H1 (cell line): ENCODE measurements at regions not wholly inside any gene's neighbourhood (a gene's known extent, or its start where the extent isn't known, plus 50 kb on each side); places are given as distances from the start of the nearest gene placed in this dataset.

Source experiments
- CBX8 ChIP-seq: fragments of 300-800, 300-1000 bp; sonication (generic); IDR thresholded peaks from 2 replicates; pipeline ENCODE4 v1.7.1; 2016; ENCODE audit warnings: low read depth, low read length, borderline replicate concordance
- EP300 ChIP-seq, 2 experiments: IDR thresholded peaks; 1 replicate in 1 of 2; 2 replicates in 1 of 2; pipeline ENCODE4 v1.6.1; 2011 to 2012; ENCODE audit warnings: low read depth in 2 of 2, low read length in 2 of 2, mild to moderate bottlenecking in 2 of 2, borderline replicate concordance in 1 of 2, inconsistent platforms in 1 of 2, moderate library complexity in 1 of 2
- EZH2 ChIP-seq: fragments of 200-600 bp; sonication (generic); IDR thresholded peaks from 2 replicates; pipeline ENCODE4 v1.7.1; 2012; ENCODE audit warnings: low read depth, mild to moderate bottlenecking, moderate library complexity, low read length, inconsistent platforms; ENCODE audit not compliant: severe bottlenecking
- NRF1 ChIP-seq: IDR thresholded peaks from 2 replicates; pipeline ENCODE4 v1.6.1; 2011; ENCODE audit warnings: mild to moderate bottlenecking, low read depth, low read length, improper control_type of control experiment
- POLR2AphosphoS5 ChIP-seq: IDR thresholded peaks from 2 replicates; pipeline ENCODE4 v1.6.1; 2011; ENCODE audit warnings: low read depth, low read length
- POU5F1 ChIP-seq: IDR thresholded peaks from 2 replicates; pipeline ENCODE4 v1.6.1; 2011; ENCODE audit warnings: low read depth, mild to moderate bottlenecking, low read length, moderate library complexity
- RAD21 ChIP-seq, 2 experiments: IDR thresholded peaks in 1 of 2; conservative IDR thresholded peaks in 1 of 2; 2 replicates each; pipeline ENCODE4 v1.6.1; 2011; ENCODE audit warnings: low read depth in 2 of 2, low read length in 2 of 2, improper control_type of control experiment in 1 of 2, inconsistent platforms in 1 of 2, mild to moderate bottlenecking in 1 of 2, moderate library complexity in 1 of 2
- RFX5 ChIP-seq: IDR thresholded peaks from 2 replicates; pipeline ENCODE4 v1.6.1; 2011; ENCODE audit warnings: low read depth, low read length, improper control_type of control experiment, borderline replicate concordance
- SAP30 ChIP-seq: fragments of 300-600 bp; sonication (generic); IDR thresholded peaks from 2 replicates; pipeline ENCODE4 v1.7.1; 2012; ENCODE audit warnings: low read length, moderate library complexity, mild to moderate bottlenecking, inconsistent platforms; ENCODE audit not compliant: insufficient read depth, insufficient replicate concordance
- SUZ12 ChIP-seq: fragments of 200-600 bp; sonication (generic); IDR thresholded peaks from 2 replicates; pipeline ENCODE4 v1.6.1; 2012; ENCODE audit warnings: mild to moderate bottlenecking, inconsistent platforms, low read length, moderate library complexity, mixed read lengths
- TAF1 ChIP-seq: IDR thresholded peaks from 2 replicates; pipeline ENCODE4 v1.6.1; 2011; ENCODE audit warnings: mild to moderate bottlenecking, low read depth, low read length
- YY1 ChIP-seq: IDR thresholded peaks from 2 replicates; pipeline ENCODE4 v1.6.1; 2011; ENCODE audit warnings: low read depth, mild to moderate bottlenecking, low read length
- TF ChIP-seq, protein P1 (sequence below), 3 experiments: IDR thresholded peaks; 1 replicate in 2 of 3; 2 replicates in 1 of 3; pipeline versions ENCODE4 v1.5.1 to v1.6.1; 2011; ENCODE audit warnings: low read length in 3 of 3, mild to moderate bottlenecking in 3 of 3, inconsistent platforms in 2 of 3, low read depth in 1 of 3, moderate library complexity in 1 of 3; ENCODE audit not compliant: insufficient read depth in 1 of 3; ENCODE audit errors: control extremely low read depth in 1 of 3
- TF ChIP-seq, protein P2 (sequence below): IDR thresholded peaks from 2 replicates; pipeline ENCODE4 v1.6.1; 2012; ENCODE audit warnings: inconsistent platforms

DNA sequence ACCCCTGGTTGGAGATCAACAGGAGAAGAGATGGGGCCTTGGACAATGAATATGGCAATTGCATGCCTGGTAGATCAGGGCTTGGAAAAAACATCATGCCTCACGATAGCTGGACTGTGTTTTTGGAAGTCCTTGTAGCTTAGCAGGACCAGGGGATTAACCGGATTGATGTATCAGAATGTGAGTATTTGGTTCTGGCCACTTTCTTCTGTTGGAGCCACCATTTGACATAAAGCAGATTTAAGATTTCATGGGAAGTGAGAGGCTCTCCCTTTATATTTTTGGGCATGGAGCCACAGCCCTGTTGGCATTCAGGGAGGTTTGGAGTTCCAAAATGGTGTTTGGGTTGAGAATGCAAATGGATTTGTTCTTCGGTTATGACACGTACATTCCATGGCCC, 424.7 kb upstream of the MAF start:
- TF ChIP-seq, protein P1, sequence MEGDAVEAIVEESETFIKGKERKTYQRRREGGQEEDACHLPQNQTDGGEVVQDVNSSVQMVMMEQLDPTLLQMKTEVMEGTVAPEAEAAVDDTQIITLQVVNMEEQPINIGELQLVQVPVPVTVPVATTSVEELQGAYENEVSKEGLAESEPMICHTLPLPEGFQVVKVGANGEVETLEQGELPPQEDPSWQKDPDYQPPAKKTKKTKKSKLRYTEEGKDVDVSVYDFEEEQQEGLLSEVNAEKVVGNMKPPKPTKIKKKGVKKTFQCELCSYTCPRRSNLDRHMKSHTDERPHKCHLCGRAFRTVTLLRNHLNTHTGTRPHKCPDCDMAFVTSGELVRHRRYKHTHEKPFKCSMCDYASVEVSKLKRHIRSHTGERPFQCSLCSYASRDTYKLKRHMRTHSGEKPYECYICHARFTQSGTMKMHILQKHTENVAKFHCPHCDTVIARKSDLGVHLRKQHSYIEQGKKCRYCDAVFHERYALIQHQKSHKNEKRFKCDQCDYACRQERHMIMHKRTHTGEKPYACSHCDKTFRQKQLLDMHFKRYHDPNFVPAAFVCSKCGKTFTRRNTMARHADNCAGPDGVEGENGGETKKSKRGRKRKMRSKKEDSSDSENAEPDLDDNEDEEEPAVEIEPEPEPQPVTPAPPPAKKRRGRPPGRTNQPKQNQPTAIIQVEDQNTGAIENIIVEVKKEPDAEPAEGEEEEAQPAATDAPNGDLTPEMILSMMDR (IDR thresholded peaks at IDR 0.05; ENCODE audit: control extremely low read depth in 1 of 3, insufficient read depth in 1 of 3, low read depth in 1 of 3, low read length in 3 of 3): no peak
- TF ChIP-seq RFX5 (no peak), SAP30 (no peak), POLR2AphosphoS5 (no peak), YY1 (no peak), CBX8 (no peak), POU5F1 (no peak), TAF1 (no peak), NRF1 (no peak), EP300 (IDR thresholded peaks at IDR 0.05; ENCODE audit: borderline replicate concordance in 1 of 2, low read depth in 2 of 2, low read length in 2 of 2) (no peak), SUZ12 (no peak), EZH2 (no peak), RAD21 (IDR thresholded peaks at IDR 0.05 in 1 of 2, conservative IDR thresholded peaks at IDR 0.05 in 1 of 2; ENCODE audit: low read depth in 2 of 2, low read length in 2 of 2) (no peak)
- TF ChIP-seq, protein P2, sequence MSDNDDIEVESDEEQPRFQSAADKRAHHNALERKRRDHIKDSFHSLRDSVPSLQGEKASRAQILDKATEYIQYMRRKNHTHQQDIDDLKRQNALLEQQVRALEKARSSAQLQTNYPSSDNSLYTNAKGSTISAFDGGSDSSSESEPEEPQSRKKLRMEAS: no peak
